Fibroblast of lung (primary cell): ENCODE measurements at regions not wholly inside any gene's neighbourhood (a gene's known extent, or its start where the extent isn't known, plus 50 kb on each side); places are given as distances from the start of the nearest gene placed in this dataset.
"Not testable (repeated sequence)": the region's sequence is repeated elsewhere in the genome, so short reads cannot be mapped to it uniquely, and the experiment has no call there.

ENCODE experiments used
- DNase-seq, 2 donors: peaks; one replicate each; pipeline versions ENCODE4 v3.0.0 to v3.0.0-alpha.2; 2010; ENCODE audit warnings: low read depth in 2 of 2
- H2AFZ ChIP-seq: 2 replicates; pipeline ENCODE4 v1.5.1; 2012; ENCODE audit warnings: low read length, control low read depth, inconsistent platforms
- H3K27ac ChIP-seq: 2 replicates; pipeline ENCODE4 v1.5.1; 2011; ENCODE audit warnings: low read length, control low read depth; ENCODE audit not compliant: insufficient read depth
- H3K27me3 ChIP-seq: 2 replicates; pipeline ENCODE4 v1.5.1; 2011; ENCODE audit warnings: mild to moderate bottlenecking, low read length; ENCODE audit not compliant: control insufficient read depth, insufficient read depth
- H3K36me3 ChIP-seq: 2 replicates; pipeline ENCODE4 v1.5.1; 2011; ENCODE audit warnings: low read length; ENCODE audit not compliant: control insufficient read depth, insufficient read depth
- H3K4me1 ChIP-seq: 2 replicates; pipeline ENCODE4 v1.5.1; 2011; ENCODE audit warnings: low read length; ENCODE audit not compliant: control insufficient read depth, insufficient read depth; ENCODE audit errors: extremely low read depth
- H3K4me2 ChIP-seq: 2 replicates; pipeline ENCODE4 v1.5.1; 2011; ENCODE audit warnings: low read length, control low read depth; ENCODE audit not compliant: insufficient read depth; ENCODE audit errors: extremely low read depth
- H3K4me3 ChIP-seq, 4 experiments: fragments of 200-600 bp in 1 of 4; sonication (generic) in 1 of 4; replicated peaks in 1 of 4; 2 replicates each; pipeline ENCODE4 v1.5.1; 2011 to 2016; ENCODE audit warnings: low read length in 4 of 4, low read depth in 3 of 4, mild to moderate bottlenecking in 3 of 4, control low read depth in 2 of 4, inconsistent platforms in 1 of 4, mixed read lengths in 1 of 4; ENCODE audit not compliant: insufficient read depth in 1 of 4; ENCODE audit errors: control extremely low read depth in 1 of 4
- H3K79me2 ChIP-seq: 2 replicates; pipeline ENCODE4 v1.5.1; 2012; ENCODE audit warnings: mild to moderate bottlenecking, low read length, inconsistent platforms; ENCODE audit not compliant: control insufficient read depth, insufficient read depth
- H3K9ac ChIP-seq: 2 replicates; pipeline ENCODE4 v1.5.1; 2011; ENCODE audit warnings: mild to moderate bottlenecking, low read length, control low read depth; ENCODE audit not compliant: insufficient read depth
- H3K9me3 ChIP-seq: 2 replicates; pipeline ENCODE4 v1.5.1; 2012; ENCODE audit warnings: low read depth, low read length; ENCODE audit not compliant: control insufficient read depth, insufficient read depth
- H4K20me1 ChIP-seq: 2 replicates; pipeline ENCODE4 v1.5.1; 2011; ENCODE audit warnings: low read length; ENCODE audit not compliant: control insufficient read depth, insufficient read depth; ENCODE audit errors: extremely low read depth
- EZH2 ChIP-seq: IDR thresholded peaks from 2 replicates; pipeline ENCODE4 v1.5.1; 2012; ENCODE audit warnings: low read length, control low read depth, mild to moderate bottlenecking; ENCODE audit errors: missing control alignments
- TF ChIP-seq, protein P1 (sequence below), 2 donors: IDR thresholded peaks in 1 of 2; conservative IDR thresholded peaks in 1 of 2; 1 replicate in 1 of 2; 2 replicates in 1 of 2; pipeline ENCODE4 v1.5.1; 2011 to 2012; ENCODE audit warnings: low read length in 2 of 2, control low read depth in 1 of 2, inconsistent platforms in 1 of 2, low read depth in 1 of 2, mild to moderate bottlenecking in 1 of 2

GRCh38 chr20:53646550-53646949 is 52.9 kb upstream of the ZNF217 start:
- no peaks in the 10 kb centered on the region for H4K20me1 ChIP-seq
- H3K79me2 ChIP-seq: no peaks in the 10 kb centered on the region
- H3K9ac ChIP-seq: no peak overlapping the region
- H3K4me3 ChIP-seq: no peak overlapping the region
- H3K4me1 ChIP-seq: peaks cover 11% of the 10 kb centered on the region
- no peak overlapping the region for H3K27ac ChIP-seq
- H3K9me3 ChIP-seq: no peaks in the 10 kb centered on the region
- TF ChIP-seq, protein P1, sequence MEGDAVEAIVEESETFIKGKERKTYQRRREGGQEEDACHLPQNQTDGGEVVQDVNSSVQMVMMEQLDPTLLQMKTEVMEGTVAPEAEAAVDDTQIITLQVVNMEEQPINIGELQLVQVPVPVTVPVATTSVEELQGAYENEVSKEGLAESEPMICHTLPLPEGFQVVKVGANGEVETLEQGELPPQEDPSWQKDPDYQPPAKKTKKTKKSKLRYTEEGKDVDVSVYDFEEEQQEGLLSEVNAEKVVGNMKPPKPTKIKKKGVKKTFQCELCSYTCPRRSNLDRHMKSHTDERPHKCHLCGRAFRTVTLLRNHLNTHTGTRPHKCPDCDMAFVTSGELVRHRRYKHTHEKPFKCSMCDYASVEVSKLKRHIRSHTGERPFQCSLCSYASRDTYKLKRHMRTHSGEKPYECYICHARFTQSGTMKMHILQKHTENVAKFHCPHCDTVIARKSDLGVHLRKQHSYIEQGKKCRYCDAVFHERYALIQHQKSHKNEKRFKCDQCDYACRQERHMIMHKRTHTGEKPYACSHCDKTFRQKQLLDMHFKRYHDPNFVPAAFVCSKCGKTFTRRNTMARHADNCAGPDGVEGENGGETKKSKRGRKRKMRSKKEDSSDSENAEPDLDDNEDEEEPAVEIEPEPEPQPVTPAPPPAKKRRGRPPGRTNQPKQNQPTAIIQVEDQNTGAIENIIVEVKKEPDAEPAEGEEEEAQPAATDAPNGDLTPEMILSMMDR (conservative IDR thresholded peaks at IDR 0.05 in 1 of 2, IDR thresholded peaks at IDR 0.05 in 1 of 2; ENCODE audit: low read depth in 1 of 2, low read length in 2 of 2): no peak
- no peak for TF ChIP-seq EZH2
- H3K27me3 ChIP-seq: no peaks in the 10 kb centered on the region
- H3K4me2 ChIP-seq: no peak overlapping the region
- no peaks in the 10 kb centered on the region for H3K36me3 ChIP-seq
- DNase-seq: no peak
- no peak overlapping the region for H2AFZ ChIP-seq

DNA sequence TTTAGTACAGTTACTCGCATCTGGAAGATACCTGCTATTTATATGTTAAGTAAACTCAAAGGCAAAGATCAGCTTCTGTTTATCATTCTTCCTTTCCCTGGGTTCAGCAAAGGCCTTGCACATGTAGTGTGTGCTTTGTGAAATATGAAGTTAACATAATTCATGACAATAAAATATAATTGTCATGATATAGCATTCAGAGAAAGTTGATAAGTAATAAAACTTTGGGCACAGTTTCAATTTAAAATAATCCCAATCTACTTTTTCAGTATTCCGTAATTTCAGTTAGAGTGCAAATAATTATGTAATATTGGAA is 51.9 kb upstream of the ZNF217 start:
- H3K4me3 ChIP-seq: no peak overlapping the region
- no peak for TF ChIP-seq EZH2
- TF ChIP-seq, protein P1 (conservative IDR thresholded peaks at IDR 0.05 in 1 of 2, IDR thresholded peaks at IDR 0.05 in 1 of 2; ENCODE audit: low read depth in 1 of 2, low read length in 2 of 2): no peak

DNA sequence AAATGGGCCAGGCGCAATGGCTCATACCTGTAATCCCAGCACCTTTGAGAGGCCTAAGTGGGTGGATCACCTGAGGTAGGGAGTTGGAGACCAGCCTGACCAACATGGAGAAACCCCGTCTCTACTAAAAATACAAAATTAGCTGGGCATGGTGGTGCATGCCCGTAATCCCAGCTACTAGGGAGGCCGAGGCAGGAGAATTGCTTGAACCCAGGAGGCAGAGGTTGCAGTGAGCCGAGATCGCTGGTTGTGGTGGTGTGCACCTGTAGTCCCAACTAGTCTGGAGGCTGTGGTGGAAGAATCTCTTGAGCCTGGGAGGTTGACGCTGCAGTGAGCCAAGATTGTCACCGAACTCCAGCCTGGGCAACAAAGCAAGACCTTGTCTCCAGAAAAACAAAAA is 50.5 kb upstream of the ZNF217 start:
- H3K4me2 ChIP-seq, H4K20me1 ChIP-seq, H3K27me3 ChIP-seq, H3K4me3 ChIP-seq, H3K36me3 ChIP-seq, H3K79me2 ChIP-seq, DNase-seq, H3K9me3 ChIP-seq, H2AFZ ChIP-seq, H3K27ac ChIP-seq, H3K9ac ChIP-seq: not testable (repeated sequence)
- peaks cover 11% of the 10 kb centered on the region for H3K4me1 ChIP-seq

More for the DNA sequence above, 51.9 kb upstream of the ZNF217 start:
- no peak for DNase-seq
- H3K4me1 ChIP-seq: peaks cover 11% of the 10 kb centered on the region
- H3K36me3 ChIP-seq: no peaks in the 10 kb centered on the region
- H3K9me3 ChIP-seq: no peaks in the 10 kb centered on the region
- H3K9ac ChIP-seq: no peak overlapping the region
- no peak overlapping the region for H2AFZ ChIP-seq
- no peaks in the 10 kb centered on the region for H3K27me3 ChIP-seq
- no peaks in the 10 kb centered on the region for H3K79me2 ChIP-seq
- H3K4me2 ChIP-seq: no peak overlapping the region
- H4K20me1 ChIP-seq: no peaks in the 10 kb centered on the region
- no peak overlapping the region for H3K27ac ChIP-seq
